ENCODE measurements at regions not wholly inside any gene's neighbourhood (a gene's known extent, or its start where the extent isn't known, plus 50 kb on each side); places are given as distances from the start of the nearest gene placed in this dataset.

- TF ChIP-seq REST (IDR thresholded peaks at IDR 0.05; ENCODE audit: insufficient read depth in 1 of 2, low read depth in 2 of 2, low read length in 2 of 2) = no peak
- TF ChIP-seq SIN3A (IDR thresholded peaks at IDR 0.05; ENCODE audit: borderline replicate concordance, insufficient read depth, low read length) = no peak
- no peak for TF ChIP-seq TAF1 (IDR thresholded peaks at IDR 0.05; ENCODE audit: borderline replicate concordance, insufficient read depth, low read length)
- TF ChIP-seq POLR2AphosphoS5 (IDR thresholded peaks at IDR 0.05; ENCODE audit: low read depth, low read length) = no peak
- TF ChIP-seq FOXP2 (optimal IDR thresholded peaks at IDR 0.05; ENCODE audit: borderline replicate concordance, extremely low read depth, extremely low read length, insufficient read depth) = no peak
Measured at GRCh38 chr2:40741532-40741931, 289.6 kb upstream of the SLC8A1 start.

- TF ChIP-seq FOXP2 (optimal IDR thresholded peaks at IDR 0.05; ENCODE audit: borderline replicate concordance, extremely low read depth, extremely low read length, insufficient read depth) (no peak), REST (IDR thresholded peaks at IDR 0.05; ENCODE audit: insufficient read depth in 1 of 2, low read depth in 2 of 2, low read length in 2 of 2) (no peak), TAF1 (IDR thresholded peaks at IDR 0.05; ENCODE audit: borderline replicate concordance, insufficient read depth, low read length) (no peak), POLR2AphosphoS5 (IDR thresholded peaks at IDR 0.05; ENCODE audit: low read depth, low read length) (no peak), SIN3A (IDR thresholded peaks at IDR 0.05; ENCODE audit: borderline replicate concordance, insufficient read depth, low read length) (no peak)
Measured at GRCh38 chr2:40746191-40746590, 294.3 kb upstream of the SLC8A1 start.

- TF ChIP-seq TAF1 (IDR thresholded peaks at IDR 0.05; ENCODE audit: borderline replicate concordance, insufficient read depth, low read length) = no peak
- no peak for TF ChIP-seq SIN3A (IDR thresholded peaks at IDR 0.05; ENCODE audit: borderline replicate concordance, insufficient read depth, low read length)
- TF ChIP-seq POLR2AphosphoS5 (IDR thresholded peaks at IDR 0.05; ENCODE audit: low read depth, low read length) = no peak
- no peak for TF ChIP-seq FOXP2 (optimal IDR thresholded peaks at IDR 0.05; ENCODE audit: borderline replicate concordance, extremely low read depth, extremely low read length, insufficient read depth)
- no peak for TF ChIP-seq REST (IDR thresholded peaks at IDR 0.05; ENCODE audit: insufficient read depth in 1 of 2, low read depth in 2 of 2, low read length in 2 of 2)
Measured at GRCh38 chr2:40751981-40752380, 300.1 kb upstream of the SLC8A1 start.

- TF ChIP-seq SIN3A (IDR thresholded peaks at IDR 0.05; ENCODE audit: borderline replicate concordance, insufficient read depth, low read length) (no peak), POLR2AphosphoS5 (IDR thresholded peaks at IDR 0.05; ENCODE audit: low read depth, low read length) (no peak), REST (IDR thresholded peaks at IDR 0.05; ENCODE audit: insufficient read depth in 1 of 2, low read depth in 2 of 2, low read length in 2 of 2) (no peak), TAF1 (IDR thresholded peaks at IDR 0.05; ENCODE audit: borderline replicate concordance, insufficient read depth, low read length) (no peak), FOXP2 (optimal IDR thresholded peaks at IDR 0.05; ENCODE audit: borderline replicate concordance, extremely low read depth, extremely low read length, insufficient read depth) (no peak)
Measured at GRCh38 chr2:40752796-40753195, 300.9 kb upstream of the SLC8A1 start.

- no peak for TF ChIP-seq POLR2AphosphoS5 (IDR thresholded peaks at IDR 0.05; ENCODE audit: low read depth, low read length)
- no peak for TF ChIP-seq TAF1 (IDR thresholded peaks at IDR 0.05; ENCODE audit: borderline replicate concordance, insufficient read depth, low read length)
- TF ChIP-seq FOXP2 (optimal IDR thresholded peaks at IDR 0.05; ENCODE audit: borderline replicate concordance, extremely low read depth, extremely low read length, insufficient read depth) = no peak
- TF ChIP-seq REST (IDR thresholded peaks at IDR 0.05; ENCODE audit: insufficient read depth in 1 of 2, low read depth in 2 of 2, low read length in 2 of 2) = no peak
Measured at GRCh38 chr2:40754912-40755311, 303.0 kb upstream of the SLC8A1 start.
